PC-9 (cell line): ENCODE measurements at regions not wholly inside any gene's neighbourhood (a gene's known extent, or its start where the extent isn't known, plus 50 kb on each side); places are given as distances from the start of the nearest gene placed in this dataset.

Experiments used
- BruUV-seq: library from RNA; stranded (reverse); fragments of 400-500 nt; replicated peaks from 2 replicates; lab custom pipeline; 2021; lab: Mats Ljungman, UMichigan
- CTCF ChIA-PET: fragments of 300-600 bp; sonication (Branson Sonifier 250); formaldehyde crosslinking; loops from one replicate; lab custom pipeline; 2022; ENCODE audit warnings: antibody characterized with exemption; lab: Charles Lee
- POLR2A ChIA-PET: fragments of 300-600 bp; sonication (Branson Sonifier 250); formaldehyde crosslinking; loops from one replicate; lab custom pipeline; 2022; ENCODE audit warnings: antibody characterized with exemption; ENCODE audit not compliant: unreplicated experiment; lab: Charles Lee
- DNase-seq, 2 experiments: peaks; one replicate each; pipeline versions ENCODE4 v3.0.0 to v3.0.0-alpha.2; 2015 to 2022; ENCODE audit warnings: mixed read lengths in 1 of 2
- H2AFZ ChIP-seq: fragments of 200-600 bp; sonication (generic); 2 replicates; pipeline ENCODE4 v1.8.1; 2017; ENCODE audit warnings: antibody characterized with exemption
- H3F3A ChIP-seq: fragments of 200-600 bp; sonication (generic); 2 replicates; pipeline ENCODE4 v1.8.1; 2017; ENCODE audit warnings: antibody characterized with exemption, mild to moderate bottlenecking, low read depth; ENCODE audit not compliant: insufficient read depth
- H3K27ac ChIP-seq: fragments of 200-600 bp; sonication (generic); 2 replicates; pipeline ENCODE4 v1.6.1; 2016; ENCODE audit warnings: mixed run types
- H3K27me3 ChIP-seq: fragments of 200-600 bp; sonication (generic); 2 replicates; pipeline ENCODE4 v1.6.1; 2016; ENCODE audit warnings: low read depth, mixed run types; ENCODE audit not compliant: insufficient read depth
- H3K36me3 ChIP-seq: fragments of 200-600 bp; sonication (generic); 2 replicates; pipeline ENCODE4 v1.6.1; 2016; ENCODE audit warnings: low read depth, mixed run types
- H3K4me1 ChIP-seq: fragments of 200-600 bp; sonication (generic); replicated peaks from 2 replicates; pipeline ENCODE4 v1.6.1; 2016; ENCODE audit warnings: mixed run types; ENCODE audit not compliant: insufficient read depth
- H3K4me2 ChIP-seq: fragments of 200-600 bp; sonication (generic); 2 replicates; pipeline ENCODE4 v1.6.1; 2017; ENCODE audit warnings: mixed run types
- H3K4me3 ChIP-seq: fragments of 200-600 bp; sonication (generic); 2 replicates; pipeline ENCODE4 v1.6.1; 2016; ENCODE audit warnings: mixed run types
- H3K79me2 ChIP-seq: fragments of 200-600 bp; sonication (generic); 2 replicates; pipeline ENCODE4 v1.6.1; 2017; ENCODE audit warnings: low read depth, mixed run types
- H3K9me2 ChIP-seq: fragments of 200-600 bp; sonication (generic); 2 replicates; pipeline ENCODE4 v1.8.1; 2017; ENCODE audit warnings: mild to moderate bottlenecking; ENCODE audit not compliant: insufficient read depth
- H3K9me3 ChIP-seq: fragments of 200-600 bp; sonication (generic); 2 replicates; pipeline ENCODE4 v1.8.1; 2016; ENCODE audit warnings: low read depth; ENCODE audit not compliant: insufficient read depth
- H4K20me1 ChIP-seq: fragments of 200-600 bp; sonication (generic); 2 replicates; pipeline ENCODE4 v1.8.1; 2017; ENCODE audit not compliant: insufficient read depth
- EZH2 ChIP-seq: fragments of 200-600 bp; sonication (generic); IDR thresholded peaks from 2 replicates; pipeline ENCODE4 v1.8.0; 2017; ENCODE audit warnings: antibody characterized with exemption, low read depth
- intact Hi-C: fragments of 100-400 bp; cut with micrococcal nuclease; formaldehyde crosslinking; loops from one replicate; pipeline ENCODE4 v1.10.0; 2022; ENCODE audit not compliant: unreplicated experiment
- TF ChIP-seq, protein P1 (sequence below): fragments of 200-600 bp; sonication (generic); conservative IDR thresholded peaks from 2 replicates; pipeline ENCODE4 v1.6.1; 2017; ENCODE audit warnings: mixed run types, antibody characterized with exemption, mild to moderate bottlenecking, moderate library complexity

DNA sequence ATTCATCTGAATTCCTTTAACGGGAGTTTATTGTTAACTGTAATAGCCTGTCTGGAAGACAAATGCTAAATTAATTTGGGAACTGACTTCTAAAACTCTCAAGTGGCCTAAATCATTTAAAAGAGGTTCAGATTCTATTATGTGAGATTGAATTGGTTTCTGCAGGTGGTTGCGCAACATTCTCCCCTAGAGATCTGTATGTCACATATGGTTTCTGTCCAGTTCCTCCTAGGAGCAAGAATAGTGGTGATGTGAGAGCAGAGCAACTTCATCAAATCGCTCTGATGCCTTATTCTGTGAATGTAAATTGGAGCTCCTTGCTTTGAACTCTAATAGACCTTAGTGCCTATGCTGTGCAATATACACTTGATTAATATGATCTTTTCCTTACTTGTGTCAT, 144.6 kb upstream of the GPR101 start:
- BruUV-seq, result no TSS peak
- intact Hi-C loops, result no loop called here
- POLR2A ChIA-PET, result no interaction called here

DNA sequence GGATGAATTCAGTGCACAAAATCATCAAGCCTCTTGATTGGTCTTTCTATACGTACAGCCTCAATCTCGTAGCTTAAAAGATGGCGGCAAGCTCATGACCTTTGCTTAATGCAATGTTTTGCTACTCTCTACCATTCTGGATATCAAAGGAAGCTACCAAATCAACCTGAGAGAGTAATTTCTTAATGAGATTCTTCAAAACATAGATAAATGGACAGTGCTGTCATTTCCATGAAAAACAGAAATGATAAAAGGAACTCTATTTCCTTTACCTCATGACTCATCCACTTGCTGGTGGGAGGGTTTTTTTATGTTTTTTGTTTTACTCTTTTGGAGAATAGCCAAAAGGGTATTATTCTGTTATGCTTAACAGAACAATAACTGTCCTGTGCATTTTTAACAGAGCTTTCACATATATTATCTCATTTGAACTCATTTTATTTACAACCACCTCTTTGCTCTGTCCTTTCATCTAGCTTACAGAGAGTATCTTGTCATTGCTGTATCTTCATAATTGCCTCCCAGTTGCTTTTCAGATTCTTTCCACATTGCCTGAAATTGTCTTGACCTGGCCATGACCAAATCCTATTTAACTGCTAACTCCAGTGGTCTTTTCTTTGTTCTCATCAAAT, 138.6 kb upstream of the GPR101 start:
- H3K4me2 ChIP-seq, result no peak overlapping the region
- BruUV-seq, result no TSS peak
- ChIA-PET POLR2A (no interaction called here), CTCF (no interaction called here)
- intact Hi-C loops, result no loop called here
- no peaks in the 10 kb centered on the region for H3K79me2 ChIP-seq
- no peak overlapping the region for H3K4me3 ChIP-seq
- H3K4me1 ChIP-seq, result no peaks in the 10 kb centered on the region
- TF ChIP-seq, protein P1, sequence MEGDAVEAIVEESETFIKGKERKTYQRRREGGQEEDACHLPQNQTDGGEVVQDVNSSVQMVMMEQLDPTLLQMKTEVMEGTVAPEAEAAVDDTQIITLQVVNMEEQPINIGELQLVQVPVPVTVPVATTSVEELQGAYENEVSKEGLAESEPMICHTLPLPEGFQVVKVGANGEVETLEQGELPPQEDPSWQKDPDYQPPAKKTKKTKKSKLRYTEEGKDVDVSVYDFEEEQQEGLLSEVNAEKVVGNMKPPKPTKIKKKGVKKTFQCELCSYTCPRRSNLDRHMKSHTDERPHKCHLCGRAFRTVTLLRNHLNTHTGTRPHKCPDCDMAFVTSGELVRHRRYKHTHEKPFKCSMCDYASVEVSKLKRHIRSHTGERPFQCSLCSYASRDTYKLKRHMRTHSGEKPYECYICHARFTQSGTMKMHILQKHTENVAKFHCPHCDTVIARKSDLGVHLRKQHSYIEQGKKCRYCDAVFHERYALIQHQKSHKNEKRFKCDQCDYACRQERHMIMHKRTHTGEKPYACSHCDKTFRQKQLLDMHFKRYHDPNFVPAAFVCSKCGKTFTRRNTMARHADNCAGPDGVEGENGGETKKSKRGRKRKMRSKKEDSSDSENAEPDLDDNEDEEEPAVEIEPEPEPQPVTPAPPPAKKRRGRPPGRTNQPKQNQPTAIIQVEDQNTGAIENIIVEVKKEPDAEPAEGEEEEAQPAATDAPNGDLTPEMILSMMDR, result no peak
- TF ChIP-seq EZH2, result no peak
- H3K27me3 ChIP-seq, result peaks cover 22% of the 10 kb centered on the region
- H2AFZ ChIP-seq, result no peak overlapping the region
- no peaks in the 10 kb centered on the region for H3F3A ChIP-seq
- no peaks in the 10 kb centered on the region for H4K20me1 ChIP-seq
- H3K27ac ChIP-seq, result no peak overlapping the region
- H3K9me3 ChIP-seq, result no peaks in the 10 kb centered on the region
- no peak for DNase-seq
- H3K36me3 ChIP-seq, result no peaks in the 10 kb centered on the region
- H3K9me2 ChIP-seq, result no peaks in the 10 kb centered on the region

More for the DNA sequence above, 144.6 kb upstream of the GPR101 start:
- no peaks in the 10 kb centered on the region for H3K79me2 ChIP-seq
- H3K27me3 ChIP-seq, result no peaks in the 10 kb centered on the region
- H3K4me1 ChIP-seq, result no peaks in the 10 kb centered on the region
- no peaks in the 10 kb centered on the region for H3F3A ChIP-seq
- H3K9me3 ChIP-seq, result no peaks in the 10 kb centered on the region
- CTCF ChIA-PET, result no interaction called here
- H3K9me2 ChIP-seq, result no peaks in the 10 kb centered on the region
- no peaks in the 10 kb centered on the region for H3K36me3 ChIP-seq
- no peak overlapping the region for H3K4me2 ChIP-seq
- no peaks in the 10 kb centered on the region for H4K20me1 ChIP-seq
- H3K27ac ChIP-seq, result no peak overlapping the region
- no peak for TF ChIP-seq EZH2
- TF ChIP-seq, protein P1, result no peak
- DNase-seq, result no peak
- H2AFZ ChIP-seq, result no peak overlapping the region
- H3K4me3 ChIP-seq, result no peak overlapping the region

DNA sequence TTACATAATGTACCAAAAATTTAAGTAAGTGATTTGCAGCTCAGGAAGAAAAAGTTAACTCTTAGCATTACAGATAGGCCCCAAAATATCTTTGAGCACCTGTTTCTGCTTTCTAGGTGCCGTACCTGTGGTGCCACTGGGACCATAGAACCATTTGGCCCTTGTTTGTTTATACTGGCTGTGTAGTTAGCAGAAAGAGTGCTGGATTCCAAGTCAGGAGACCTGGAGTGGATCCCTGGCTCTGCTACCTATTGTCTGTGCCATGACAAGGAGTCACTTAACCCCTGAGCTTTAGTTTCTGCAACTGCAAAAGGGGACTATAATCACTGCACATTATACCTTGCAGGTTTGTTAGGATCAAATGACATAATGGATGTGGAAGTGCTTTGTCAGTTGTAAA, 137.8 kb upstream of the GPR101 start:
- H3K27me3 ChIP-seq, result peaks cover 22% of the 10 kb centered on the region
- no peaks in the 10 kb centered on the region for H3K4me1 ChIP-seq
- H2AFZ ChIP-seq, result no peak overlapping the region
- TF ChIP-seq EZH2, result no peak
- TF ChIP-seq, protein P1, result no peak
- H3F3A ChIP-seq, result no peaks in the 10 kb centered on the region
- no peaks in the 10 kb centered on the region for H3K9me2 ChIP-seq
- POLR2A ChIA-PET, result no interaction called here
- intact Hi-C loops, result no loop called here
- H3K4me3 ChIP-seq, result no peak overlapping the region
- no peaks in the 10 kb centered on the region for H4K20me1 ChIP-seq
- no peaks in the 10 kb centered on the region for H3K9me3 ChIP-seq
- H3K27ac ChIP-seq, result no peak overlapping the region
- no peak for DNase-seq
- H3K36me3 ChIP-seq, result no peaks in the 10 kb centered on the region
- CTCF ChIA-PET, result no interaction called here
- no TSS peak for BruUV-seq
- no peak overlapping the region for H3K4me2 ChIP-seq
- H3K79me2 ChIP-seq, result no peaks in the 10 kb centered on the region
